ENCODE measurements at regions not wholly inside any gene's neighbourhood (a gene's known extent, or its start where the extent isn't known, plus 50 kb on each side); places are given as distances from the start of the nearest gene placed in this dataset.
"Not testable (repeated sequence)": the region's sequence is repeated elsewhere in the genome, so short reads cannot be mapped to it uniquely, and the experiment has no call there.

DNA sequence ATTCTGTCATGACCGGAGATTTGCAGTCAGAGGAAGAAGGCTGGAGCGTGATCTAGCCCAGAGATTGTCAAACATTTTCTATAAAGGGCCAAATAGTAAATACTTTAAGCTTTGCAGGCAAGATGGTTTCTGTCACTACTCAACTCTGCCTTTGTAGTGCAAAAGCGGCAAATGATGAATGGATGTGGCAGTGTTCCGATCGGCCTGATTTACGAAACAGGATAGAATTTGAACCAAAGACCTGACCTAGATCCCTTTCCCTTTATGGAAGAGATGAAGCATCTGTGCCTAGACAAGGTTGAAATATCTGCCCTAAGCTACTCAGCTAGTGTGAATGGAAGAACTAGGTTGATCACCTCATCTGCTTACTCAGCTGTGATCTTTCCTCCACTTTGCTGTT lies 209.5 kb downstream of the YTHDC2 start:
- no peak for DNase-seq

DNA sequence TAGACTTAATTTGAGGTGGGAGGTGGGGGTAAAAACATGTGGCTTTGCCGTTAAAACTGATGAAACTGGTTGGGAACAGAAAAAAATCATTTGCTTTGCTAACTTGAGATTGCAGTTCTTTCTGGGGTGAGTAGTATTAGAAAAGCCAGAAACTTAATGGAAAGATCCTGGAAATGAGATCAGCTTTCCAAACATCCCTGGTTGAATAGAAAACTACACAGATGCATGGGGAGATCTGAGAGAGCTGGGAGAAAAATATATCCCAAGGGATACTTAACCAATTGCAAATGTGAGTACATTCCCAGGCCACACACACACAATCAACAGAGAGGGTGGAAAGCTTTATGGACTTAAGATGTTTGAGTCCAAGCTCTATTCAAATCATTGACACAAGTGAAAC lies 222.3 kb downstream of the YTHDC2 start:
- no peak for DNase-seq

DNA sequence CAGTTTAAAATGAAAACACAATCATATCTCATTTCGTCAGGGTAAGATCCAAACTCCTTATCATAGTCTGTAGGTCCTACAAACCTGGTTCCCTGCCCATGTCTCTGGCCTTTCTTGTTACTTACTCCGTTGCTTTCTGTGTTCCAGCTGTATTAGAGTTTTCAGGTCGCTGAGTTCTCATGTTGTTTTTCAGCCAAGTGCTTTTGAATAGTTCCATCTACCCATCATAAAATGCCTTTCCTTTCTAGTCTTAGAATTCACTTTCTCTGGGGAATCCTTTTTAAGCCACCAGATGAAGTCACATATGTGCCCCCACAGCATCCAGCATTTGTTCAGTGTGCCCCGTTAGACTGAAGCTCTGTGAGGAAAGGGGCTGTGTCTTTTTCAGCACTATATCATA lies 228.7 kb downstream of the YTHDC2 start:
- DNase-seq, result no peak

DNA sequence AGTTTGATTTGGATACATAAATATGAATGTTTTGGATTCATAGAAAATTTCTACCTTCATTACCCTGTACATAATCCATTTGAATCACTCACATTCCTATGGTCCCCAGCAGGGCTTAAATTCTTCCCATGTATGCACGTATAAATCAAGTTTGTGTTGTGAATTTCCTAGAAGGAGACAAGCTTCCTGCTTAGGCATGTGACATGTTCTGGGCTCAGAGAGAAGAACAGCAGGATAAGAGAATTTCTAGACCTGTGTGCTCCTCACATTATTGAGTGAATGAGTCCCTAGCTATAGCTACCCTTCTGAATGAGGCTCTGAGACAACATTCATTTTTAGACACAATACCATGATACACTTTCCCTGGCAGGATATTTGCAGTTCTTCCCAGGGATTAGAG lies 229.1 kb downstream of the YTHDC2 start:
- DNase-seq, result no peak

DNA sequence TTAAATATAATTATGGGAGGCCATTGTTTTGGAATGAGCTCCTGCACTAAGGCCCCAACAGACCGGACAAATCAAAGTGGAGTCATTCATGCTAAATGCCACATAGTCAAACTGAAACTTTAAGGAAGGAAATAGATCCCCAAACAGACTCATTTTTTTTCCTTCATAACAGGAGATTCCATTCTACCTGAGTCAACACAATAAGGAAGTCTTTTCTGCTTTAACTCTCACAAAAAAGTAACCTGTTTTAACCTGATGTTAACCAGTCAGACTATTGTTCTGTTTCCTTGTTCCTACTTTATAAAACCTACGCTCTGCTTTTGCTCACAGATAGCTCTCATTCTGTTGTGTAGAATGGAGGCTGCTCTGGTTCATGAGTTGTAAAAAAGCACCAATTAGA lies 234.9 kb downstream of the YTHDC2 start:
- DNase-seq, result no peak

DNA sequence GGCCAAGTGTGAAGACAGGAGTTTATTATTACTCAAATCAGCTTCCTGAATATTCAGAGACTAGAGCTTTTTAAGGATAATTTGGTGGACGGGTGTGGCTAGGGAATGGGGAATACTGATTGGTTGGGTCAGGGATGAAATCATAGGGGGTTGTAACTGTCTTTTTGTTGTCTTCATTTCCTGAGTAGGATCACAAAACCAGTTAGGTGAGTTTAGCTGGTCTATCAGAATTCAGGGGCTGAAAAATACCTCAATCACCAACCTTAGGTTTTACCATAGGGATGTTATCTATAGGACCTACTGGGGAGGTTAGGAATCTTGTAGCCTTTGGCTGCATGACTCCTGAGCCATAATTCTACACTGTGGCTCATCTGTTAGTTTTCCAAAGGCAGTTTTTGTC lies 235.8 kb downstream of the YTHDC2 start:
- no peak for DNase-seq

DNA sequence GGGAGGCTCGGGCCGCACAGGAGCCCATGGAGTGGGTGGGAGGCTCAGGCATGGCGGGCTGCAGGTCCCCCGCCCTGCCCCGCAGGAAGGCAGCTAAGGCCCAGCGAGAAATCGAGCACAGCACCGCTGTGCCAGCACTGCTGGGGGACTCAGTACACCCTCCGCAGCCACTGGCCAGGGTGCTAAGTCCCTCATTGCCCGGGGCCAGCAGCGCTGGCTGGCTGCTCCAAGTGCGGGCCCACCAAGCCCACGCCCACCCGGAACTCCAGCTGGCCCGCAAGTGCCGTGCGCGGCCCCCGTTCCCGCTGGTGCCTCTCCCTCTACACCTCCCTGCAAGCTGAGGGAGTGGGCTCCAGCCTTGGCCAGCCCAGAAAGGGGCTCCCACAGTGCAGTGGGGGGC lies 239.7 kb downstream of the YTHDC2 start:
- DNase-seq, result not testable (repeated sequence)

DNA sequence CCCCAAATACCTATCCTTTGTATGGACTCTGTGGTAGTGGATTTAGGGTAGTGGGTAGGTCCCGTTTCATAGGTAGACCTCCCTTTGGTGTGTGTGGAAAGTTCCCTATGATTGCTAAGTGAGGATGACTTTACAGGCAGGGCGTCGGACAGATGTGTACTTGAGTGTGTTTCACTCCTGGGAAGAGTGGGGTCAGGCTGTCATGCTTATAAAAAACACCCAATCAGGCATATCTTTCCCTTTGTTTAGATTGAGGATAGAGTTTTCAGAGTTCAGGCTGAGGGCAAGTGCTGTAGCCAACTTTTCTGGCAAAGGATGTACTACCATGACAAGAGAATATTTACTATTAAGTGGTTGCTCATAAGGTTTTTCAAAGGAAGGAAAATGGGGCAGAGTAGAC lies 242.0 kb downstream of the YTHDC2 start:
- DNase-seq, result no peak

DNA sequence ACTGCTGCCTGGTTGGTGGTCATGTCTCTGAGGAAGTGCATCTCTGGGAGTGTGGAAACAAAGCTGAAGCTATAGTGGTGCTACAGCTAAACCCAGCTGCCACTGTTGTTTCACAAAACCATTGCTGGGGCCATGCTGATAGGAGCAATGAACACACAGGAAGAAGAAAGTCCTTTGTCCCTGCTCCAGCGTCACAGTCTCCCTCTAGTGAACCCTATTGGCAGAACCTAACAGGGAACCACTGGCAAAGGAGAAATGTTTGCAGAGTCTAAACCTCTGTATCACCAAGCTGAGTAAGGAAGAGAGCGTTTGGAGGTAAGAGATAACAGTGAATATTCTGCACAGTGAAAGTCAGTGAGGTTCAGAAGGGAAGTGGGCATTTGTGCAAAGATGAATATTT lies 244.0 kb downstream of the YTHDC2 start:
- no peak for DNase-seq

DNA sequence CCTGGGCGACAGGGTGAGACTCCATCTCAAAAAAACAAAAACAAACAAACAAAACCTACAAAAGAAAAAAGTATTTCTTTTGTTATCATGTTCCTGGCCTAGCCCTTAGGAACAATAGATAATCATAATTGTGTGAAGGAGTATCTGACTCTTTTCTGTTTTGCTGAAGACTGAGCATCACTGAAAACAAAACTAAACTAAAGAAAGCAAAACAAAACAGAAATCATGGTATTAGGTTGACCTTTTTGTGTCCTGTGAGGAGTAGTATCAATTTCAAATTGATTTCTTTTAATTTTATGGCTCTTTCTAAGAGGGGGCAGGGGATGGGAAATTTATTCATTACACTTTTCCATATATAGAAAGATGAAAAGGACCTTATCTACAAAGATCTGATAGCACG lies 246.0 kb downstream of the YTHDC2 start:
- no peak for DNase-seq

DNA sequence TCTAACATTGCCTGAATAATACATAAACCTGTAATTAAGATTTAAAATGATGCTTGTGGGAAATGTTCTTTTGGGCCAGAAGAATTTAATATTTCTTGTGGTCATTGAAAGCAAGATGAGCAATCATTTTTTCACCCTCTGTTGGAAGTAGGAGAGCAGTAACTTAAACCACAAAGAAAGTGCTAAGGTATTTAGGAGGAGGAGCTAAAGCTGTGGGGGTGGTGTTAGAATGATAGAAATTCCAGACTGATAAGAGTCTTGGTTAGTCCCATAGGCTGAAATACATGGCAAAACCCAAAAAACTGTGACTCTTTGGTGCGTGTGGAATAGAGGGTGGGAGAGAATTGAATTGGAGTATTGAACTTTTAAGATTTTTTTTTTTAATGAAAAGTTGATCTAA lies 247.0 kb downstream of the YTHDC2 start:
- DNase-seq, result no peak

DNA sequence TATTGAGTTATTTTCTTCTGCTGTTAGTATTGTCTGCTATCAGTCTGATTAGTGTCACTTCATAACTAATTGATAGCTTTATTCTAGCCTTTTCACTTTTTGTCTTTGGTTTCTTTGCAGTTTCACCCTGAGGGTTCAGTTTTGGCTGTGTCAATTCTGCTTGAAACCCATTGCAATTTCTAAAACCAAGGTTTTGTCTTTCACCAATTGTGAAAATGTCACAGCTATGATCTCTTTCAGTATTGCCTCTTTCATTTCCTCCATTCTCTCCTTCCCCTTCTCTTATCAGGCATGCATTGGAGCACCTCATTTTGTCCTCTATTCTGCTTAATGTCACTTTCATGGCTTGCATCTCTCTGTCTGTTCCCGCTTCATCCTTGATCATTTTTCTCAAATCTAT lies 248.1 kb downstream of the YTHDC2 start:
- DNase-seq, result no peak

DNA sequence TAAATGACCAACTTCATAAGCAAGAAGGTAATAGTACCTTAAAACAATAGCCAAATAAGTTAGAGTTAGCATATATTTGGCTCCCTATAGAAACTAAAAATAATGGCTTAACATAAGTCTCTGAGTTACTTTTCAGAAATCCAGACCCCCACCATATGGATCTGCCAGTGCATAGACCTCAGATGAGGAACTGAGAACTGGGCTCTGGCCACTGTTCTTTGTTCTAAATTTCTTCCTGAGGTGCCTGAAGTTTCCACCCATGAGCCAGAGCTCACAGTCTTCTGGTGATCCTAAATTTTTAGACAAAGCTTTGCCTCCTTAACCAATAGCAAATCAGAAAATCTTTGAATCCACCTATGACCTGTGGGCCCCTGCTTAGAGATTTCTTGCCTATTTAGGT lies 250.9 kb downstream of the YTHDC2 start:
- DNase-seq, result no peak

DNA sequence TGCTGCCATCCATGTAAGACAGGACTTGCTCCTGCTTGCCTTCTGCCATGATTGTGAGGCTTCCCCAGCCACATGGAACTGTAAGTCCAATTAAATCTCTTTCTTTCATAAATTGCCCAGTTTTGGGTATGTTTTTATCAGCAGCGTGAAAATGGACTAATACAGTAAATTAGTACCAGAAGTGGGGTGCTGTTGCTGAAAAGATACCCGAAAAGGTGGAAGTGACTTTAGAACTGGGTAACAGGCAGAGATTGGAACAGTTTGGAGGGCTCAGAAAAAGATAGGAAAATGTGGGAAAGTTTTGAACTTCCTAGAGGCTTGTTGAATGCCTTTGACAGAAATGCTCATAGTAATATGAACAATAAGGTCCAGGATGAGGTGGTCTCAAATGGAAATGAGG lies 253.3 kb downstream of the YTHDC2 start:
- not testable (repeated sequence) for DNase-seq

DNA sequence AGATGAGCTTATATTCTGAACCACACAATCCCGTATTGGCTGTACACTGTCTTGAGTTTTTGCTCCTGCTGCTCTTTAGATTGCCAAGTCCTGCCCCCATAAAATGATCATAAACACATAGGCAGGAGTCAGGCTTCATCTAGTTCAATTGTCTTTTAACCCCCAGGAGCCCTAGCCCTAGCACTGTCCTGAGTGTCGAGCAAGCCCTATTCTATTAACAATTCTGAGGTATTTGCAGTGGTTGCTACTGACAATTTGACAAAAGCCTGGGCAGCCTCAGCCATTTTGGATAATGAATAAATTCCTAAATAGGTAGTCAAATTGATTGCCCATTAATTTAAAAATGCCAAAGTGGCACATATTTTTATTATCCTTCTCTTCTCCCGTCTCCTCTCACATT lies 257.2 kb downstream of the YTHDC2 start:
- DNase-seq, result no peak

DNA sequence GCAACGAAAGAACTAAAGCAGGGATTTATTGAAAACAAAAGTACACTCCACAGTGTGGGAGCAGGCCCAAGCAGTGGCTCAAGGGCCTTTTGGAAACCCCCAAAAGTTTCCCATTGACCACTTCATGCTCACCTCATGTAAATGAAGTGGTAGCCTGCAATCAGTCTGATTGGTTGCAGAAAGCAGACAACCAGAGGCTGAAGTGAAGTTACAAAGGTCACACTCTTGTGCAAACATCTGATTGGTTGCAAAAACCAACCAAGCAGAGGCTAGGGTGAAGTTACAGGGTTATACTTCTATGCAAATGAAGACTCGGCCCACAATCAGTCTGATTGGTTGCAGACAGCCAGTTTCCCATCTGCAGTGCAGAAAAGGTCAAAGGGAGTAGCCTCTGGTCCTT lies 258.0 kb downstream of the YTHDC2 start:
- no peak for DNase-seq

DNA sequence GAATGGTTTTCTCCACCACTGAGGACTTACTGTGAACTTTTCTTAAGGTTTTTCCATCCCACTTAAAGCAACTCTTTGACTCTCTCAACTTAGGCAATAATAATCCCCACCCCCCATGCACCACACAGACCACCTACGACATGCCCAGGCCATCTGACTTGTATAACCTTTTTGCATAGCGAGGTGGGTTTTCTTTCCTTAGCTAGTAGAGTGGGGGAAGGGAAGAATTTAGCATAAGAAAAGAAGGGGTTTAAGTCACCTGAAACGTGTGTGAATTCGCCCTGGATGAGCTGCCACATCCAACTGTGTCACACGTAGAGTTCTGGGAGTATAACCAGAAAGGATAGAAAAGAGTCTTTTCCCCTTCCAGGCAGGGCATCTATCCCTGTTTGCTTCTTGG lies 262.7 kb downstream of the YTHDC2 start:
- no peak for DNase-seq

DNA sequence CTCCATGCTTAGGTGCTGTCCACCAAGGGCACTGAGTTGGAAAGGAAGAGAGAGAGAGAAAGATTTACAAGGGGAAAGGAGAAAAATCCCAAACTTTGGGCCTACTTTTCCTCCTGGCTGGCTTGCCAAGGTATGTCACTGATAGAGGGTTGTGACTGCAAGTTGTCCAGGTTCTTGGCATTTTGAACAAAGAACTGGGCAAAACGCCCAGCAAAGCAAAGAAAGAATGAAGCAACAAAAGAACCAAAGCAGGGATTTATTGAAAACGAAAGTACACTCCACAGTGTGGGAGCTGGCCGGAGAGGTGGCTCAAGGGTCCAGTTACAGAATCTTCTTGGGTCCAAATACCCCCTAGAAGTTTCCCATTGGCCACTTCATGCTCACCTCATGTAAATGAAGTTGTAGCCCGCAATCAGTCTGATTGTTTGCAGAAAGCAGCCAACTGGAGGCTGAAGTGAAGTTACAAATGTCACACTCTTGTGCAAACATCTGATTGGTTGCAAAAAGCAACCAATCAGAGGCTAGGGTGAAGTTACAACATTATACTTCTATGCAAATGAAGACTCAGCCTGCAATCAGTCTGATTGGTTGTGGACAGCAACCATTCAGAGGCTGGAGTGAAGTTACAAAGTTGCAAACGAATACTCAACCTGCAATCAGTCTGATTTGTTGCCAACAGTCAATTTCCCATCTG lies 263.5 kb downstream of the YTHDC2 start:
- no peak for DNase-seq

DNA sequence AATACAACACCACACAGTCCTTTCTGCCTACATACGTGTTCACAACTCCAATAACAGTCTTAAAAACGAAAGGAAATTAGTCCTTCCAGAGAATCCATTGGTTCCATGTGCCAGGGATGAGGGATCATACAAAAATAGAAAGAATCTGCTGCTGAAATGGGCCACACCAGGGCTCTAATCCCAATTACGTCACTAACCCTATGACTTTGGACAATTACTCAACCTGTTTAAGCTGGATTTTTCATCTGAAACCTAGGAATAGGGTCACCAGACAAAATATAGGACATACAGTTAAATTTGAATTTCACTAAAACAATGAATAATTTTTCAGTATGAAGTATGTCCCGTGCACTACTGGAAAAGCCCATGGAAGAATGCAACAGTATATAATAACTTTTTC lies 264.7 kb downstream of the YTHDC2 start:
- DNase-seq, result no peak

DNA sequence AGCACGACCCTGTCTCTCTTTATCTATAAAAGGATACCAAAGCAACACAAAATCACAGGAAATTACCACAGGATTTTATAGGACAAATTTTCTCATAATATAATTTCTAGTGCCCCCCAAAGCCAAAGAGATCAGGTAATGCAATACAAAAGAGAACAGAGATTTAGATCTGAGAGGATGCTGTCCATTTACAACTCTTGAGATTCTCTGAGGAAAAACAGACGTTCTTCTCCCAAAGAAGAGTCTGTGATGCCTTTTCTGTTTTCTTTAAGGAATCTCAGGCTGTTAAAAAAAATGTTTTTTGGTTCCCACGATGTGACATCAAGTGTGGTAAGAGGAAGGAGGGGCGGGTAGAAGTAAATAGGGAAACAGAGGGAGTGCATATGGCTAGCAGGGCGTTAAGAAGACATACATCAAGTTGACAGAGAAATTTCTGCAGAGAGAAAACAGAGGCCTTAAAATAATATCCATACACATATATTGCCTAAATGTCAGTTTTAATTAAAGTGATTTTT lies 274.7 kb downstream of the YTHDC2 start:
- no peak for DNase-seq

DNA sequence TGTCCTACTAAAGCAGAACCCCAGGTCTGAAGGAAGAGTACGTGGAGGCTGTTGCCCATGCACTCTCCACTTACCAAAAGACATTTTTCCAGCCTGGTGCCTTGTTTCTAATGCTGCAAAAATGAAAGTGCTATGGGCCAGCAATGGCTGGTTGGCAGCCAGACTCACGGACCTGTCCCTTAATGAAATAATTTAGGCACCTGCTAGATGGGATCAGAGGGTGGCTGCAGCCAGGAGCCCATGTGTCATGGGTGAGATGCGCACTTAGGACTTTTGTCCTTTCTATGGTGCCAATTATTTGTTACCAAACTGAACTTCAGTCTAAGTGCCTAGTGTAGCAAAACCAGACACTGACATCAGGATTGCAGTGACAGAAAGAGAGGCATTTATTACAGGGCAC lies 276.3 kb downstream of the YTHDC2 start:
- DNase-seq, result no peak

DNA sequence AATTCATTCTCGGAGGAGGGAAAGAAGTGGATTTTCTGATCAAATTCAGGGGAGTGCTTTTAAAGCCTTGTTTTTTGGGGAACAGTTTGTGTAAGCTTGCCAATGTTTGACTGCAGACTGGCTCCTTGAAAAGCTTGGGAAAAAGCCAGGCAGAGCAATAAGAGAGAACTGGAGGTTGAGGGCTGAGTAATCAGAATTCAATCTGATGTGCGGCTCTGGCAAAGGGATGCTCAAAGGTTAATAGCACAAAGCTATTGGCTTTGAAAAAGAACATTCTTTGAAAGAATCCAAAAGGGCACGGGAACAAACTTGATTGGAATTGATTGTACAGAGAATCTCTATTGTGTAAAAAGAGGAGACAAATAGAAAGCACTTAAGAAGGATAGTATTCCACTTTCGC lies 279.3 kb downstream of the YTHDC2 start:
- no peak for DNase-seq

DNA sequence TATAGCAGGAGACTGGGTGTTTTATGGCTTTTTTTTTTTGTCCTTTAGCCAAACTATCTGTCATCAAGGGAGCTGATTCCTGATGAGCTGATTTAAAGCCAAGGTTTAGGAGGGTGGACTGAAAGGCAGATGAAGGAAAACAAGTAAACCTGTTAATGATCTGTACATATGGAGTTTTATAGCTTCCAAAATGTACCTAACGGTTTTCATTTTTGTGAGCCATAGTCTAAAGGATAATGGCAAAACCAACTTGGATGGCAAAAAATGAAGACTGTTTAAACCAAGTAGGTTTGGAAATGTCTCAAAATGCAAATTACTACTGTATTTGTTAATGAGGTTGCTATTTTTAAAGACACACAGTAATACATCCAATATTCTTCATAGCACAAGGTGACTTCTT lies 281.5 kb downstream of the YTHDC2 start:
- no peak for DNase-seq

DNA sequence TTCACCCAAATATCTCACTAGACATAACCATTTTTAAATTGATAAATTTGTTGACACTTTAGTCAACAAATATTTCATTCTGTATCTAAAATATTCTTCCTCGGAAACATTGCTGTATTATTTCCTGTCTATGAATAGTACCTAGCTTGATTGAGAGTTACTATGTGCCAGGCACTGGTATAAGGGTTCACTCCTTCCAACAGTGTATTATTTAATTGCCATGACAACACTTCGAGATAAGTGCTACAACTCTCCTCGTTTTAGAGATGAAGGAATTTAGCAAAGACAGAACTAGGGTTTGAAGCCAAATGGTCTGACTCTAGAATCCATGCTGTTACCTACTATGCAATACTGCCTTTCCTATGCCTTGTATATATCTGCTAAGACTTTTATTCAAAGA lies 287.2 kb downstream of the YTHDC2 start:
- no peak for DNase-seq

DNA sequence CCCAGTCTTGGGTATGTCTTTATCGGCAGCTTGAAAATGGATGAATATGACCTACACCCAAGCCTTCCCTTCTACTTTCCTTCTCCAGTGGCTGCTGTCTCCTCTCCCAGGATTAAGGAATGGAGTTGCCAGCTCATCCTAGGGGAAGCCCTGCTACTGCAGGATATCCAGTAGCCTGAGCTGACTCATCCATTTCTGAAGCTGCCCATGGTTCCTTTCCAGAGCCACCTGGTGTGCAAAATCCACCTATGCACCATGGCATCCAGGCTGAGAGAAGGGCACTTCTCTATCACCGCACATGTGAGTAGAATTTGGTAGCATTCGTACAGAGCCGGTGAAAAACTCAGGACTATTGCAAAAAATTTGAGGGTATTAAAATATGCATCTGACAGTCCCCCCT lies 290.8 kb downstream of the YTHDC2 start:
- no peak for DNase-seq

DNA sequence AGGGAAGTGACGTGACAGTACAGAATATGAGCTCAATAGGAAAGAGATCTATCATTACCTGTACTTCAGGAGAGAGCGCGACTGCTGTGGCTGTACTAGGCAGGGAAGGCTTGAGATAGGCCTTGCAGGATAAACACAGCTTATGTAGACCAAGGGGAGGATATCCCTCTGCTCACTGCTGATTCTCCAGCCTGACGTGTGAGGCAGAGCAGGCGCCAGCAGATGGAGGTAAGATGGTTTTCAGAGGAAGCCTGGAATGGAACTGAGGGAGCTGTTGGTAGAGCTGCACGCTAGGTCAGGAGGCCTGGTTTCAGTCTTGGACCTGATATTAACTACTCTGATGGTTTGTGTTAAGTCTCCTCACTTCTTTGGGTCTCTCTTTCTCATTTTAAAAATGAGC lies 291.4 kb downstream of the YTHDC2 start:
- no peak for DNase-seq

Data from stimulated activated CD4-positive, alpha-beta T cell treated with anti-CD3 and anti-CD28 coated beads, Interleukin-1b, Interleukin-23, amount 100 ng/mL, for 48 hours (primary cell).